ENCODE measurements at regions not wholly inside any gene's neighbourhood (a gene's known extent, or its start where the extent isn't known, plus 50 kb on each side); places are given as distances from the start of the nearest gene placed in this dataset.

GRCh38 chr5:33339413-33339812 lies 101.4 kb upstream of the TARS1 start:
- Histone ChIP-seq H3K27ac (ENCODE audit: low read depth in 1 of 3, low read length in 2 of 3) (no peak overlapping the region), H3K4me1 (ENCODE audit: control insufficient read depth in 3 of 3, insufficient read depth in 2 of 3, low read depth in 1 of 3, low read length in 2 of 3) (no peaks in the 10 kb centered on the region), H3K9me3 (ENCODE audit: control insufficient read depth in 2 of 2, insufficient read depth in 1 of 2, low read depth in 1 of 2, low read length in 1 of 2) (no peaks in the 10 kb centered on the region), H3K36me3 (ENCODE audit: control insufficient read depth in 3 of 3, insufficient read depth in 2 of 3, low read depth in 1 of 3, low read length in 3 of 3) (no peaks in the 10 kb centered on the region), H3K27me3 (ENCODE audit: control insufficient read depth in 3 of 3, insufficient read depth in 3 of 3, low read length in 3 of 3) (no peaks in the 10 kb centered on the region), H3K4me3 (ENCODE audit: low read depth in 1 of 3, low read length in 3 of 3) (no peak overlapping the region)
- FAIRE-seq (no peak), DNase-seq (no peak)

- Histone ChIP-seq H3K4me3 (ENCODE audit: low read depth in 1 of 3, low read length in 3 of 3) (no peak overlapping the region), H3K9me3 (ENCODE audit: control insufficient read depth in 2 of 2, insufficient read depth in 1 of 2, low read depth in 1 of 2, low read length in 1 of 2) (no peaks in the 10 kb centered on the region), H3K36me3 (ENCODE audit: control insufficient read depth in 3 of 3, insufficient read depth in 2 of 3, low read depth in 1 of 3, low read length in 3 of 3) (no peaks in the 10 kb centered on the region), H3K4me1 (ENCODE audit: control insufficient read depth in 3 of 3, insufficient read depth in 2 of 3, low read depth in 1 of 3, low read length in 2 of 3) (no peaks in the 10 kb centered on the region), H3K27me3 (ENCODE audit: control insufficient read depth in 3 of 3, insufficient read depth in 3 of 3, low read length in 3 of 3) (no peaks in the 10 kb centered on the region), H3K27ac (ENCODE audit: low read depth in 1 of 3, low read length in 2 of 3) (no peak overlapping the region)
- DNase-seq = no peak
- 69 to 78% (median 71%) methylated on average over 3 of the region's 3 CpGs for WGBS, 3 donors
- FAIRE-seq = no peak
Observed at GRCh38 chr5:33340195-33340594, 100.6 kb upstream of the TARS1 start.

- H3K27me3 ChIP-seq (ENCODE audit: control insufficient read depth in 3 of 3, insufficient read depth in 3 of 3, low read length in 3 of 3) = no peaks in the 10 kb centered on the region
- no peak overlapping the region for H3K27ac ChIP-seq (ENCODE audit: low read depth in 1 of 3, low read length in 2 of 3)
- H3K9me3 ChIP-seq (ENCODE audit: control insufficient read depth in 2 of 2, insufficient read depth in 1 of 2, low read depth in 1 of 2, low read length in 1 of 2) = no peaks in the 10 kb centered on the region
- H3K36me3 ChIP-seq (ENCODE audit: control insufficient read depth in 3 of 3, insufficient read depth in 2 of 3, low read depth in 1 of 3, low read length in 3 of 3) = no peaks in the 10 kb centered on the region
- FAIRE-seq (no peak), DNase-seq (no peak)
- WGBS, 3 donors = 75 to 83% (median 78%) methylated on average over 4 of the region's 4 CpGs
- H3K4me3 ChIP-seq (ENCODE audit: low read depth in 1 of 3, low read length in 3 of 3) = no peak overlapping the region
- no peaks in the 10 kb centered on the region for H3K4me1 ChIP-seq (ENCODE audit: control insufficient read depth in 3 of 3, insufficient read depth in 2 of 3, low read depth in 1 of 3, low read length in 2 of 3)
Observed at GRCh38 chr5:33341351-33341750, 99.4 kb upstream of the TARS1 start.

DNA sequence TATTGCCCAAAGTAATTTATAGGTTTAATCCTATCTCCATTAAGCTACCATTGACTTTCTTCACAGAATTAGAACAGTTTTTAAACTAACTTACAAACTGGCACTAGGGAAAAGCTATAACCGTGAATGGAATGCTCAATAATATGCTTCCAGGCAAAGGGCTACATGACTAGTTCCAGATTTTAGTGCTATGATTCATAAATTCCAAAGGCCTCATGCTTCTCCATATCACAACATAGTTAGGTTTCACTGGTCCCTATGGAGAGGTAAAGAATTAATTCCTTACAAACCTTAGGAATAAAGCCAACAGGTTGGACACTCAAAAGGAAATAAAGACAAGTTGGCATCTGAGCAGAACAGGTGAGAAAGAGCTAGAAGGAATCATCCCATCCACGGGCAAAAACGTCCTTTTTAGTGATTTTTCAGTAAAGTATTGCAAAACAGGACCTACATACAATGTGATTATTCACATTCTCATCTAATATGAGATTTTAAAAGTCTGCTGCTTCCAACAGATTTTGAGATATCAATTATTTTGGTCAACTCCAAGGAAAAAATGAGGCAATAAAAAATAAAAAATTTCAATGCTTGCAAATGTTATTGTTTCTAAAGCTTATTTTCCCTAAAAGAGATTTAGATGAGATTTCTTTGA lies 97.0 kb upstream of the TARS1 start:
- no peaks in the 10 kb centered on the region for H3K4me1 ChIP-seq (ENCODE audit: control insufficient read depth in 3 of 3, insufficient read depth in 2 of 3, low read depth in 1 of 3, low read length in 2 of 3)
- WGBS, 3 donors = 34 to 56% (median 47%) methylated on average over 3 of the region's 3 CpGs
- DNase-seq (no peak), FAIRE-seq (no peak)
- no peak overlapping the region for H3K4me3 ChIP-seq (ENCODE audit: low read depth in 1 of 3, low read length in 3 of 3)
- no peaks in the 10 kb centered on the region for H3K27me3 ChIP-seq (ENCODE audit: control insufficient read depth in 3 of 3, insufficient read depth in 3 of 3, low read length in 3 of 3)
- H3K9me3 ChIP-seq (ENCODE audit: control insufficient read depth in 2 of 2, insufficient read depth in 1 of 2, low read depth in 1 of 2, low read length in 1 of 2) = no peaks in the 10 kb centered on the region
- no peak overlapping the region for H3K27ac ChIP-seq (ENCODE audit: low read depth in 1 of 3, low read length in 2 of 3)
- no peaks in the 10 kb centered on the region for H3K36me3 ChIP-seq (ENCODE audit: control insufficient read depth in 3 of 3, insufficient read depth in 2 of 3, low read depth in 1 of 3, low read length in 3 of 3)

- Histone ChIP-seq H3K27me3 (ENCODE audit: control insufficient read depth in 3 of 3, insufficient read depth in 3 of 3, low read length in 3 of 3) (no peaks in the 10 kb centered on the region), H3K27ac (ENCODE audit: low read depth in 1 of 3, low read length in 2 of 3) (no peak overlapping the region), H3K9me3 (ENCODE audit: control insufficient read depth in 2 of 2, insufficient read depth in 1 of 2, low read depth in 1 of 2, low read length in 1 of 2) (no peaks in the 10 kb centered on the region), H3K36me3 (ENCODE audit: control insufficient read depth in 3 of 3, insufficient read depth in 2 of 3, low read depth in 1 of 3, low read length in 3 of 3) (no peaks in the 10 kb centered on the region), H3K4me1 (ENCODE audit: control insufficient read depth in 3 of 3, insufficient read depth in 2 of 3, low read depth in 1 of 3, low read length in 2 of 3) (no peaks in the 10 kb centered on the region), H3K4me3 (ENCODE audit: low read depth in 1 of 3, low read length in 3 of 3) (no peak overlapping the region)
- no peak for FAIRE-seq
- WGBS, 3 donors = 68 to 89% (median 82%) methylated on average over 1 of the region's 1 CpG
- DNase-seq = no peak
Observed at GRCh38 chr5:33346534-33346933, 94.2 kb upstream of the TARS1 start.

- Histone ChIP-seq H3K36me3 (ENCODE audit: control insufficient read depth in 3 of 3, insufficient read depth in 2 of 3, low read depth in 1 of 3, low read length in 3 of 3) (no peaks in the 10 kb centered on the region), H3K27ac (ENCODE audit: low read depth in 1 of 3, low read length in 2 of 3) (no peak overlapping the region), H3K4me1 (ENCODE audit: control insufficient read depth in 3 of 3, insufficient read depth in 2 of 3, low read depth in 1 of 3, low read length in 2 of 3) (no peaks in the 10 kb centered on the region), H3K4me3 (ENCODE audit: low read depth in 1 of 3, low read length in 3 of 3) (no peak overlapping the region), H3K27me3 (ENCODE audit: control insufficient read depth in 3 of 3, insufficient read depth in 3 of 3, low read length in 3 of 3) (no peaks in the 10 kb centered on the region), H3K9me3 (ENCODE audit: control insufficient read depth in 2 of 2, insufficient read depth in 1 of 2, low read depth in 1 of 2, low read length in 1 of 2) (peaks cover 0 to 8% of the 10 kb centered on the region in 2 donors)
- 88 to 100% (median 88%) methylated on average over 1 of the region's 1 CpG for WGBS, 3 donors
- FAIRE-seq = no peak
- DNase-seq = no peak
Observed at GRCh38 chr5:33361781-33362180, 79.0 kb upstream of the TARS1 start.

GRCh38 chr5:33362915-33363314 lies 77.8 kb upstream of the TARS1 start:
- FAIRE-seq = no peak
- Histone ChIP-seq H3K27ac (ENCODE audit: low read depth in 1 of 3, low read length in 2 of 3) (no peak overlapping the region), H3K9me3 (ENCODE audit: control insufficient read depth in 2 of 2, insufficient read depth in 1 of 2, low read depth in 1 of 2, low read length in 1 of 2) (peaks cover 0 to 6% of the 10 kb centered on the region in 2 donors), H3K36me3 (ENCODE audit: control insufficient read depth in 3 of 3, insufficient read depth in 2 of 3, low read depth in 1 of 3, low read length in 3 of 3) (no peaks in the 10 kb centered on the region), H3K4me3 (ENCODE audit: low read depth in 1 of 3, low read length in 3 of 3) (no peak overlapping the region), H3K27me3 (ENCODE audit: control insufficient read depth in 3 of 3, insufficient read depth in 3 of 3, low read length in 3 of 3) (no peaks in the 10 kb centered on the region), H3K4me1 (ENCODE audit: control insufficient read depth in 3 of 3, insufficient read depth in 2 of 3, low read depth in 1 of 3, low read length in 2 of 3) (no peaks in the 10 kb centered on the region)
- DNase-seq = no peak
- 24 to 37% (median 33%) methylated on average over 4 of the region's 4 CpGs for WGBS, 3 donors

DNA sequence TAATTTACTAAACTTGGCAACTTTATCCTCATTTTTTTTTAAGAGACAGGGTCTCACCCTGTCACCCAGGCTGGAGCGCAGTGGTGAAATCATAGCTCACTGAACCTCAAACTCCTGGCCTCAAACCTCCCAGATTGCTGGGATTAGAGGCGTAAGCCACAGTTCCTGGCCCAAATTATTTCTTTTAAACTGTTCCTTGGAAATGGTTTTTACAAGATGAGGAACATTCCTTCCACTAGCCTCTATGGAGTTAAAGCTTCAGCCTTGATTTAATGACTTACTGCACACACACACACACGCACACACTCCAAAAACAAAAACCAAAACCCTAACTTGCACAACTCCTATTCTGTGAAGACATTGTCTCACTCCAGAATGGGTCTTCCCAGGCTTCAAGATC lies 77.2 kb upstream of the TARS1 start:
- Histone ChIP-seq H3K4me1 (ENCODE audit: control insufficient read depth in 3 of 3, insufficient read depth in 2 of 3, low read depth in 1 of 3, low read length in 2 of 3) (no peaks in the 10 kb centered on the region), H3K36me3 (ENCODE audit: control insufficient read depth in 3 of 3, insufficient read depth in 2 of 3, low read depth in 1 of 3, low read length in 3 of 3) (no peaks in the 10 kb centered on the region), H3K27ac (ENCODE audit: low read depth in 1 of 3, low read length in 2 of 3) (no peak overlapping the region), H3K27me3 (ENCODE audit: control insufficient read depth in 3 of 3, insufficient read depth in 3 of 3, low read length in 3 of 3) (no peaks in the 10 kb centered on the region), H3K9me3 (ENCODE audit: control insufficient read depth in 2 of 2, insufficient read depth in 1 of 2, low read depth in 1 of 2, low read length in 1 of 2) (peaks cover 0 to 6% of the 10 kb centered on the region in 2 donors), H3K4me3 (ENCODE audit: low read depth in 1 of 3, low read length in 3 of 3) (no peak overlapping the region)
- no peak for FAIRE-seq
- DNase-seq = no peak
- WGBS, 3 donors = 86 to 92% (median 90%) methylated on average over 3 of the region's 3 CpGs

DNA sequence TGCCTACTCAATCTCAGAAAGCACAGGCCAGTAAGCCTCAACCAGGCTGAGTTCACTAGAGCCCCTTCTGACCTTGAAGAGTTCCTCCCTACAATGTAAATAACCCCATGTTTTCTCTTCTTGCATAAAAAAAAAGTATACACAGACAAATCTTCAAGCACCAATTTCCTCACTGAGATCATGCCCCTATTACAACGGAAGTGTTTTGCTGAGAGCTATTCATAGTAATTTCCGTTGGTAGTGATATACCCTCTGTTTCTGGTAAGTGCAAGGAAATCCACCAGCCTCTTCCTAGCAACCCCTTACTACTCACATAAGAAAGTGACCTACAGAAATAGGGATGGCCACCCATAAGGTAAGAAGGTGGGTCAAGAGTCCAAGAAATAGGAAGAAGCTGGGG lies 76.4 kb upstream of the TARS1 start:
- Histone ChIP-seq H3K4me3 (ENCODE audit: low read depth in 1 of 3, low read length in 3 of 3) (no peak overlapping the region), H3K27me3 (ENCODE audit: control insufficient read depth in 3 of 3, insufficient read depth in 3 of 3, low read length in 3 of 3) (no peaks in the 10 kb centered on the region), H3K27ac (ENCODE audit: low read depth in 1 of 3, low read length in 2 of 3) (no peak overlapping the region), H3K4me1 (ENCODE audit: control insufficient read depth in 3 of 3, insufficient read depth in 2 of 3, low read depth in 1 of 3, low read length in 2 of 3) (no peaks in the 10 kb centered on the region), H3K9me3 (ENCODE audit: control insufficient read depth in 2 of 2, insufficient read depth in 1 of 2, low read depth in 1 of 2, low read length in 1 of 2) (peaks cover 0 to 3% of the 10 kb centered on the region in 2 donors), H3K36me3 (ENCODE audit: control insufficient read depth in 3 of 3, insufficient read depth in 2 of 3, low read depth in 1 of 3, low read length in 3 of 3) (no peaks in the 10 kb centered on the region)
- DNase-seq (no peak), FAIRE-seq (no peak)
- WGBS, 3 donors = 41 to 67% (median 58%) methylated on average over 2 of the region's 2 CpGs

Measured in small intestine (tissue), 7 donors.